ENCODE measurements at regions not wholly inside any gene's neighbourhood (a gene's known extent, or its start where the extent isn't known, plus 50 kb on each side); places are given as distances from the start of the nearest gene placed in this dataset.
"Not testable (repeated sequence)": the region's sequence is repeated elsewhere in the genome, so short reads cannot be mapped to it uniquely, and the experiment has no call there.

DNA sequence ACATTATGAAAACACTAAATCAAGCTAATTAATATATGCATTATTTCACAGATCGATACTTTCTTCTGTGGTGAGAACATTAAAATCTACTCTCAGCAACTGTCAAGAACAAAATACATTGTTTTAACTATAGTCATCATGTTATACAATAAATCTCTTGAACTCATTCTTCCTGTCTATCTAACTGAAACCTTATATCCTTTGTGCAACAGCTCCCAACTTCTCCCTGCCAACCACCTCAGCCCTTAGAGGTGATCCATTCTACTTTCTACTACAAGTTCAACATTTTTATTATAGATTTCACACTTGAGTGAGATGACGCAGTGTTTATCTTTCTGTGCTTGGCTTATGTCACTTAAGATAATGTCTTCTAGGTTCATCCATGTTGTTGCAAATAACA lies 535.2 kb upstream of the CRIM1 start:
- no peak overlapping the region for H2AFZ ChIP-seq (ENCODE audit: low read depth, low read length, severe bottlenecking)
- H3F3A ChIP-seq (ENCODE audit: insufficient read depth): no peaks in the 10 kb centered on the region
- no peaks in the 10 kb centered on the region for H3K9me3 ChIP-seq (ENCODE audit: insufficient read depth, low read length)
- no peak overlapping the region for H3K27ac ChIP-seq (ENCODE audit: low read depth, low read length)
- H3K79me2 ChIP-seq (ENCODE audit: insufficient read depth, low read length): no peaks in the 10 kb centered on the region
- no peak overlapping the region for H3K4me3 ChIP-seq (ENCODE audit: insufficient read depth, low read length, poor library complexity, severe bottlenecking)
- no peak overlapping the region for H3K4me2 ChIP-seq (ENCODE audit: low read depth, low read length, poor library complexity, severe bottlenecking)
- H4K20me1 ChIP-seq (ENCODE audit: low read depth, low read length): no peaks in the 10 kb centered on the region
- H3K27me3 ChIP-seq (ENCODE audit: low read length): no peaks in the 10 kb centered on the region
- H3K9ac ChIP-seq (ENCODE audit: low read length): no peak overlapping the region
- no peaks in the 10 kb centered on the region for H3K36me3 ChIP-seq (ENCODE audit: low read length)
- no peak for TF ChIP-seq EZH2phosphoT487 (conservative IDR thresholded peaks at IDR 0.05; ENCODE audit: low read length)
- TF ChIP-seq, protein P1, sequence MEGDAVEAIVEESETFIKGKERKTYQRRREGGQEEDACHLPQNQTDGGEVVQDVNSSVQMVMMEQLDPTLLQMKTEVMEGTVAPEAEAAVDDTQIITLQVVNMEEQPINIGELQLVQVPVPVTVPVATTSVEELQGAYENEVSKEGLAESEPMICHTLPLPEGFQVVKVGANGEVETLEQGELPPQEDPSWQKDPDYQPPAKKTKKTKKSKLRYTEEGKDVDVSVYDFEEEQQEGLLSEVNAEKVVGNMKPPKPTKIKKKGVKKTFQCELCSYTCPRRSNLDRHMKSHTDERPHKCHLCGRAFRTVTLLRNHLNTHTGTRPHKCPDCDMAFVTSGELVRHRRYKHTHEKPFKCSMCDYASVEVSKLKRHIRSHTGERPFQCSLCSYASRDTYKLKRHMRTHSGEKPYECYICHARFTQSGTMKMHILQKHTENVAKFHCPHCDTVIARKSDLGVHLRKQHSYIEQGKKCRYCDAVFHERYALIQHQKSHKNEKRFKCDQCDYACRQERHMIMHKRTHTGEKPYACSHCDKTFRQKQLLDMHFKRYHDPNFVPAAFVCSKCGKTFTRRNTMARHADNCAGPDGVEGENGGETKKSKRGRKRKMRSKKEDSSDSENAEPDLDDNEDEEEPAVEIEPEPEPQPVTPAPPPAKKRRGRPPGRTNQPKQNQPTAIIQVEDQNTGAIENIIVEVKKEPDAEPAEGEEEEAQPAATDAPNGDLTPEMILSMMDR (IDR thresholded peaks at IDR 0.05; ENCODE audit: insufficient read depth, low read length, poor library complexity, severe bottlenecking): no peak
- H3K9me2 ChIP-seq (replicated peaks; ENCODE audit: insufficient read depth, low read length): no peaks in the 10 kb centered on the region

DNA sequence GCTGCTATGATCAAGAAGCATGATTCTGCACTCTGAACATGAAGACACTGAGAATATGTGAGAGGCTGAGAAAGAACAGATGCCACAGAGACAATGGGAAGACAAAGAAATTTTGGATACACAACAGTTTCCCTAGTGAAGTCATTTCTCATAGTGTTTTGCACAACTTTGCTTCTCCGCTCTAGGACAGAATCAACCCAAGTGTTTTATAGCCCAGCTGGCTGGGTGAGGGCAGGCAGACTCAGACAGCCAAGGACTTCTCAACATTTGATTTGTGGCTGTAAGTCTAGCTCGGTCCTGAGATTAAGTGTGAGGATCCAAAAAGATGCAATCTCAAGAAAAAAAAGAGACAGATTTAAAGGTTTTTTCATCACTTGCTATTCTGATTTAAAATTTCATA lies 536.5 kb upstream of the CRIM1 start:
- H3K9me3 ChIP-seq (ENCODE audit: insufficient read depth, low read length): no peaks in the 10 kb centered on the region
- no peak overlapping the region for H3K9ac ChIP-seq (ENCODE audit: low read length)
- no peak overlapping the region for H3K4me3 ChIP-seq (ENCODE audit: insufficient read depth, low read length, poor library complexity, severe bottlenecking)
- no peak overlapping the region for H3K4me2 ChIP-seq (ENCODE audit: low read depth, low read length, poor library complexity, severe bottlenecking)
- H3F3A ChIP-seq (ENCODE audit: insufficient read depth): no peaks in the 10 kb centered on the region
- no peaks in the 10 kb centered on the region for H3K79me2 ChIP-seq (ENCODE audit: insufficient read depth, low read length)
- TF ChIP-seq, protein P1 (IDR thresholded peaks at IDR 0.05; ENCODE audit: insufficient read depth, low read length, poor library complexity, severe bottlenecking): no peak
- H3K36me3 ChIP-seq (ENCODE audit: low read length): no peaks in the 10 kb centered on the region
- no peak overlapping the region for H3K27ac ChIP-seq (ENCODE audit: low read depth, low read length)
- no peaks in the 10 kb centered on the region for H4K20me1 ChIP-seq (ENCODE audit: low read depth, low read length)
- no peaks in the 10 kb centered on the region for H3K9me2 ChIP-seq (replicated peaks; ENCODE audit: insufficient read depth, low read length)
- H2AFZ ChIP-seq (ENCODE audit: low read depth, low read length, severe bottlenecking): no peak overlapping the region
- H3K27me3 ChIP-seq (ENCODE audit: low read length): no peaks in the 10 kb centered on the region

DNA sequence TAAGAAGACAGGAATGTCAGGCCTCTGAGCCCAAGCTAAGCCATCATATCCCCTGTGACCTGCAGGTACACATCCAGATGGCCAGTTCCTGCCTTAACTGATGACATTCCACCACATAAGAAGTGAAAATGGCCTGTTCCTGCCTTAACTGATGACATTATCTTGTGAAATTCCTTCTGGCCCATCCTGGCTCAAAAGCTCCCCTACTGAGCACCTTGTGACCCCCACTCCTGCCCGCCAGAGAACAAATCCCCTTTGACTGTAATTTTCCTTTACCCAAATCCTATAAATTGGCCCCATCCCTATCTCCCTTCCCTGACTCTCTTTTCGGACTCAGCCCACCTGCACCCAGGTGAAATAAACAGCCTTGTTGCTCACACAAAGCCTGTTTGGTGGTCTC lies 537.2 kb upstream of the CRIM1 start:
- not testable (repeated sequence) for H3K27ac ChIP-seq (ENCODE audit: low read depth, low read length); H3K27me3 ChIP-seq (ENCODE audit: low read length); H3K36me3 ChIP-seq (ENCODE audit: low read length); H3K4me2 ChIP-seq (ENCODE audit: low read depth, low read length, poor library complexity, severe bottlenecking); H4K20me1 ChIP-seq (ENCODE audit: low read depth, low read length); H3K9me3 ChIP-seq (ENCODE audit: insufficient read depth, low read length); H3K9me2 ChIP-seq (replicated peaks; ENCODE audit: insufficient read depth, low read length); H3K9ac ChIP-seq (ENCODE audit: low read length); H3K4me3 ChIP-seq (ENCODE audit: insufficient read depth, low read length, poor library complexity, severe bottlenecking); H2AFZ ChIP-seq (ENCODE audit: low read depth, low read length, severe bottlenecking); H3K79me2 ChIP-seq (ENCODE audit: insufficient read depth, low read length); H3F3A ChIP-seq (ENCODE audit: insufficient read depth)

DNA sequence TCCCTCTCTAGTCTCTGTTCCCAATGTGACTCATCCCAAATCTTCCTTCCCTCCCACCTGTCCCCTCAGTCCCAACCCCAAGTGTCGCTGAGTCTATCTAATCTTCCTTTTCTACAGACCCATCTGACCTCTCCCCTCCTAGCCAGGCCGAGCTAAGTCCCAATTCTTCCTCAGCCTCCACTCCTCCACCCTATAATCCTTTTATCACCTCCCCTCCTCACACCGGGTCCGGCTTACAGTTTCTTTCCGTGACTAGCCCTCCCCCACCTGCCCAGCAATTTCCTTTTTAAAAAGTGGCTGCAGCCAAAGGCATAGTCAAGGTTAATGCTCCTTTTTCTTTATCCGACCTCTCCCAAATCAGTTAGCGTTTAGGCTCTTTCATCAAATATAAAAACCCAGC lies 541.0 kb upstream of the CRIM1 start:
- H4K20me1 ChIP-seq (ENCODE audit: low read depth, low read length); H3K4me2 ChIP-seq (ENCODE audit: low read depth, low read length, poor library complexity, severe bottlenecking); H3K9me3 ChIP-seq (ENCODE audit: insufficient read depth, low read length); H3K27ac ChIP-seq (ENCODE audit: low read depth, low read length); H3F3A ChIP-seq (ENCODE audit: insufficient read depth); H3K4me3 ChIP-seq (ENCODE audit: insufficient read depth, low read length, poor library complexity, severe bottlenecking); H3K9ac ChIP-seq (ENCODE audit: low read length); H3K27me3 ChIP-seq (ENCODE audit: low read length); H3K79me2 ChIP-seq (ENCODE audit: insufficient read depth, low read length); H3K9me2 ChIP-seq (replicated peaks; ENCODE audit: insufficient read depth, low read length); H3K36me3 ChIP-seq (ENCODE audit: low read length); H2AFZ ChIP-seq (ENCODE audit: low read depth, low read length, severe bottlenecking): not testable (repeated sequence)

All from SU-DHL-6 (cell line).